SK-N-SH (cell line): ENCODE measurements at regions not wholly inside any gene's neighbourhood (a gene's known extent, or its start where the extent isn't known, plus 50 kb on each side); places are given as distances from the start of the nearest gene placed in this dataset.

Source experiments
- EP300 ChIP-seq, 2 experiments: IDR thresholded peaks; 2 replicates each; pipeline versions ENCODE4 v1.4.0 to v1.6.1; 2012; ENCODE audit warnings: borderline replicate concordance in 1 of 2, low read depth in 1 of 2, low read length in 1 of 2
- NRF1 ChIP-seq: IDR thresholded peaks from 2 replicates; pipeline ENCODE4 v1.6.1; 2012; ENCODE audit warnings: low read depth, mild to moderate bottlenecking, low read length
- POLR2AphosphoS5 ChIP-seq: IDR thresholded peaks from 2 replicates; pipeline ENCODE4 v1.6.1; 2012; ENCODE audit warnings: low read depth, low read length
- RAD21 ChIP-seq: IDR thresholded peaks from 2 replicates; pipeline ENCODE4 v1.6.1; 2012; ENCODE audit warnings: mild to moderate bottlenecking, low read length
- SMC3 ChIP-seq: IDR thresholded peaks from 2 replicates; pipeline ENCODE4 v1.6.1; 2012; ENCODE audit warnings: low read depth, low read length, improper control_type of control experiment
- TF ChIP-seq, protein P1 (sequence below): fragments of 200-600 bp; sonication (generic); IDR thresholded peaks from 2 replicates; pipeline ENCODE4 v1.6.1; 2017; ENCODE audit warnings: antibody characterized with exemption, mild to moderate bottlenecking, moderate library complexity
- TF ChIP-seq, protein P2 (sequence below): IDR thresholded peaks from 2 replicates; pipeline ENCODE4 v1.4.0; 2012; ENCODE audit warnings: low read depth

DNA sequence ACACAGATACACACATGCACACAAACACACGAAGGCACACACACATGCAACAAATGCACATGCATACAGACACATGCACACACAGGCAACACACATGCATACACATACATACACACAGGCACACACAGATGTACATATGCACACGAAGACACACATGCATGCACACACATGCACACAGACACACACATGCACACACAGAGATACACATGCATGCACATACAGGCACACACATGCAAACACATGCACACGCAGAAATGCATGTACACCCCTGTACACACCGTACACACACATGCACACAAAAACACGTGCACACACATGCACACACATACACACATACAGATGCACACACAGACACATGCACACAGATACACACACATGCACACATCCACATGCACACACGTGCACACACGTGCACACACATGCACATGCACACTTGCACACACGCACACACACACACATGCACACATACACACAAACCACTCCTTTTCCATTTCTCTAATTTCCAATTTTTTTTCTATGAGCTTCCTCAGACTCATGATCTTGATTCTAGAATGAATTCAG, 63.3 kb upstream of the CCZ1B start:
- TF ChIP-seq SMC3: no peak
- TF ChIP-seq, protein P1, sequence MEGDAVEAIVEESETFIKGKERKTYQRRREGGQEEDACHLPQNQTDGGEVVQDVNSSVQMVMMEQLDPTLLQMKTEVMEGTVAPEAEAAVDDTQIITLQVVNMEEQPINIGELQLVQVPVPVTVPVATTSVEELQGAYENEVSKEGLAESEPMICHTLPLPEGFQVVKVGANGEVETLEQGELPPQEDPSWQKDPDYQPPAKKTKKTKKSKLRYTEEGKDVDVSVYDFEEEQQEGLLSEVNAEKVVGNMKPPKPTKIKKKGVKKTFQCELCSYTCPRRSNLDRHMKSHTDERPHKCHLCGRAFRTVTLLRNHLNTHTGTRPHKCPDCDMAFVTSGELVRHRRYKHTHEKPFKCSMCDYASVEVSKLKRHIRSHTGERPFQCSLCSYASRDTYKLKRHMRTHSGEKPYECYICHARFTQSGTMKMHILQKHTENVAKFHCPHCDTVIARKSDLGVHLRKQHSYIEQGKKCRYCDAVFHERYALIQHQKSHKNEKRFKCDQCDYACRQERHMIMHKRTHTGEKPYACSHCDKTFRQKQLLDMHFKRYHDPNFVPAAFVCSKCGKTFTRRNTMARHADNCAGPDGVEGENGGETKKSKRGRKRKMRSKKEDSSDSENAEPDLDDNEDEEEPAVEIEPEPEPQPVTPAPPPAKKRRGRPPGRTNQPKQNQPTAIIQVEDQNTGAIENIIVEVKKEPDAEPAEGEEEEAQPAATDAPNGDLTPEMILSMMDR: no peak
- no peak for TF ChIP-seq RAD21
- TF ChIP-seq POLR2AphosphoS5: no peak
- TF ChIP-seq, protein P2, sequence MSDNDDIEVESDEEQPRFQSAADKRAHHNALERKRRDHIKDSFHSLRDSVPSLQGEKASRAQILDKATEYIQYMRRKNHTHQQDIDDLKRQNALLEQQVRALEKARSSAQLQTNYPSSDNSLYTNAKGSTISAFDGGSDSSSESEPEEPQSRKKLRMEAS: no peak
- no peak for TF ChIP-seq EP300 (IDR thresholded peaks at IDR 0.05; ENCODE audit: borderline replicate concordance in 1 of 2, low read depth in 1 of 2, low read length in 1 of 2)
- no peak for TF ChIP-seq NRF1
